Mesenchymal stem cell (in vitro differentiated cells and primary cell): ENCODE measurements at regions not wholly inside any gene's neighbourhood (a gene's known extent, or its start where the extent isn't known, plus 50 kb on each side); places are given as distances from the start of the nearest gene placed in this dataset.
A peak's percentile ranks its signal among the peaks of the same experiment; 100 is the strongest.

Experiments used
- DNase-seq: peaks from one replicate; pipeline ENCODE4 v3.0.0-alpha.2; 2013
- H2AFZ ChIP-seq: one replicate; pipeline ENCODE4 v1.6.1; 2013; ENCODE audit warnings: low read depth, mild to moderate bottlenecking, control low read depth, inconsistent platforms, low read length, moderate library complexity
- H2AK5ac ChIP-seq: 2 replicates; pipeline ENCODE4 v1.6.1; 2013; ENCODE audit warnings: low read length, moderate library complexity, mild to moderate bottlenecking, inconsistent platforms; ENCODE audit not compliant: severe bottlenecking
- H2BK120ac ChIP-seq: one replicate; pipeline ENCODE4 v1.6.1; 2013; ENCODE audit warnings: low read depth, mild to moderate bottlenecking, inconsistent platforms, low read length, moderate library complexity
- H2BK12ac ChIP-seq, 2 experiments: one replicate each; pipeline ENCODE4 v1.6.1; 2013; ENCODE audit warnings: inconsistent platforms in 2 of 2, low read length in 2 of 2, mild to moderate bottlenecking in 2 of 2, moderate library complexity in 2 of 2, control low read depth in 1 of 2
- H2BK15ac ChIP-seq: one replicate; pipeline ENCODE4 v1.6.1; 2013; ENCODE audit warnings: mild to moderate bottlenecking, low read depth, inconsistent platforms; ENCODE audit not compliant: poor library complexity, severe bottlenecking
- H2BK5ac ChIP-seq: 2 replicates; pipeline ENCODE4 v1.6.1; 2013; ENCODE audit warnings: low read depth, mild to moderate bottlenecking, low read length, control low read depth, inconsistent platforms; ENCODE audit not compliant: poor library complexity, severe bottlenecking
- H3K14ac ChIP-seq, 2 experiments: one replicate each; pipeline ENCODE4 v1.6.1; 2013; ENCODE audit warnings: inconsistent platforms in 2 of 2, low read length in 2 of 2, control low read depth in 1 of 2, mild to moderate bottlenecking in 1 of 2, moderate library complexity in 1 of 2
- H3K18ac ChIP-seq, 2 experiments: one replicate each; pipeline ENCODE4 v1.6.1; 2013; ENCODE audit warnings: inconsistent platforms in 2 of 2, low read length in 2 of 2, control low read depth in 1 of 2, low read depth in 1 of 2, mild to moderate bottlenecking in 1 of 2
- H3K23ac ChIP-seq, 2 experiments: one replicate each; pipeline ENCODE4 v1.6.1; 2013; ENCODE audit warnings: inconsistent platforms in 2 of 2, low read length in 2 of 2, mild to moderate bottlenecking in 2 of 2, moderate library complexity in 2 of 2, control low read depth in 1 of 2
- H3K27ac ChIP-seq: 2 replicates; pipeline ENCODE4 v1.5.1; 2013; ENCODE audit warnings: mild to moderate bottlenecking, moderate library complexity, low read length, control low read depth, inconsistent platforms; ENCODE audit not compliant: poor library complexity, severe bottlenecking
- H3K27me3 ChIP-seq, 2 experiments: 2 replicates each; pipeline versions ENCODE4 v1.6.1 to v1.7.0; 2013; ENCODE audit warnings: low read length in 2 of 2, mild to moderate bottlenecking in 2 of 2, moderate library complexity in 2 of 2, control low read depth in 1 of 2, inconsistent platforms in 1 of 2; ENCODE audit not compliant: control insufficient read depth in 1 of 2, insufficient read depth in 1 of 2
- H3K36me3 ChIP-seq, 2 experiments: 2 replicates each; pipeline versions ENCODE4 v1.6.1 to v1.7.0; 2013; ENCODE audit warnings: low read length in 2 of 2, control low read depth in 1 of 2, inconsistent platforms in 1 of 2, low read depth in 1 of 2, mild to moderate bottlenecking in 1 of 2; ENCODE audit not compliant: insufficient read depth in 2 of 2, control insufficient read depth in 1 of 2
- H3K4ac ChIP-seq, 2 experiments: one replicate each; pipeline ENCODE4 v1.6.1; 2013; ENCODE audit warnings: inconsistent platforms in 2 of 2, low read length in 2 of 2, mild to moderate bottlenecking in 2 of 2, moderate library complexity in 2 of 2, control low read depth in 1 of 2, low read depth in 1 of 2
- H3K4me1 ChIP-seq: 2 replicates; pipeline ENCODE4 v1.6.1; 2013; ENCODE audit warnings: low read depth, low read length, control low read depth; ENCODE audit not compliant: control insufficient read depth, insufficient read depth
- H3K4me2 ChIP-seq: 2 replicates; pipeline ENCODE4 v1.6.1; 2013; ENCODE audit warnings: low read length, mild to moderate bottlenecking, inconsistent platforms; ENCODE audit not compliant: poor library complexity, severe bottlenecking
- H3K4me3 ChIP-seq, 2 experiments: 2 replicates each; pipeline versions ENCODE4 v1.5.1 to v1.7.0; 2013; ENCODE audit warnings: low read length in 2 of 2, mild to moderate bottlenecking in 2 of 2, control low read depth in 1 of 2, low read depth in 1 of 2; ENCODE audit not compliant: insufficient read depth in 1 of 2
- H3K79me1 ChIP-seq: replicated peaks from 2 replicates; pipeline ENCODE4 v1.6.1; 2013; ENCODE audit warnings: mild to moderate bottlenecking, control low read depth, low read length, inconsistent platforms; ENCODE audit not compliant: poor library complexity, severe bottlenecking
- H3K9ac ChIP-seq: 2 replicates; pipeline ENCODE4 v1.7.0; 2013; ENCODE audit warnings: mild to moderate bottlenecking, low read length, moderate library complexity
- H3K9me3 ChIP-seq: 2 replicates; pipeline ENCODE4 v1.7.0; 2013; ENCODE audit warnings: mild to moderate bottlenecking, low read length; ENCODE audit not compliant: control insufficient read depth
- H4K8ac ChIP-seq: one replicate; pipeline ENCODE4 v1.6.1; 2013; ENCODE audit warnings: inconsistent platforms, mild to moderate bottlenecking, low read length, moderate library complexity
- H4K91ac ChIP-seq: one replicate; pipeline ENCODE4 v1.6.1; 2013; ENCODE audit warnings: mild to moderate bottlenecking, low read length, inconsistent platforms
- WGBS: methylation state at CpG from one replicate; pipeline ENCODE4 v1.1.7; 2013; ENCODE audit warnings: mixed read lengths; 5-methylcytosine and 5-hydroxymethylcytosine counted together

DNA sequence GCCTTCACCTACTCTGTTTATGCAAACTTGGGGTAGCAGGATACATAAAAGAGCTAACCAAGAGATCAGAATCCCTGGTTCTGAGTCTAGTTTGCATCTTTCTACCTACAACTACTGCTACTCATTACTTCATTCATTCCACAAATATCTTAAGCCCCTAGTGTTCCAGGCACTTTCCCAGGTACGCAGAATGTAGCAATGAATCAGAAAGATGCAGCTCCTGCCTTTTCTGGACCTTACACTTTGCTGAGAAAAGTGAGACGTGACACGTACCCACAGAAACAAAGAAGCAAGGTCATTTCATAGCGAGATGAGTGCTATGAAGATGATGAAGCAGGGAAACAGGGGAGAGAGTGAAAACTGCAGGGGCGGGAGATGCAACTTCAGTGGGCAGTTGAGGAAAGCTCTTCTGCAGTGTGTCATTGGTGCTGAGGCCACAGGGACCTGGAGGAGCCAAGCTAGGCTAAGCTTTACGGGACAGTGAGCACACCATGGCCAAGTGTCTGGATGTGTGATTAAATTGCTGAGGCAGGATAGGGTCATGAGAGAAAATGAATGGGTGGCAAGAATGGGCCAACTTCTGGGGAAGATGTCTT, 167.9 kb downstream of the TNFSF18 start:
- Histone ChIP-seq H3K27ac (no peak overlapping the region), H3K4me2 (no peak overlapping the region), H3K9me3 (peaks cover 4% of the 10 kb centered on the region), H4K91ac (peak overlapping the region; percentile 4), H3K18ac (no peak overlapping the region), H3K4ac (no peak overlapping the region), H2BK15ac (no peak overlapping the region), H3K79me1 (no peaks in the 10 kb centered on the region), H3K36me3 (no peaks in the 10 kb centered on the region), H4K8ac (peak overlapping the region; percentile 5), H2BK120ac (no peak overlapping the region), H3K27me3 (no peaks in the 10 kb centered on the region), H3K14ac (no peak overlapping the region), H2AK5ac (no peak overlapping the region), H3K23ac (no peak overlapping the region), H3K4me3 (no peak overlapping the region), H2AFZ (no peak overlapping the region), H3K4me1 (no peaks in the 10 kb centered on the region), H2BK12ac (peak overlapping the region in 1 of 2 experiments; percentile 64), H2BK5ac (no peak overlapping the region), H3K9ac (no peak overlapping the region)
- no peak for DNase-seq
- WGBS: 97% methylated on average over 6 of the region's 6 CpGs

DNA sequence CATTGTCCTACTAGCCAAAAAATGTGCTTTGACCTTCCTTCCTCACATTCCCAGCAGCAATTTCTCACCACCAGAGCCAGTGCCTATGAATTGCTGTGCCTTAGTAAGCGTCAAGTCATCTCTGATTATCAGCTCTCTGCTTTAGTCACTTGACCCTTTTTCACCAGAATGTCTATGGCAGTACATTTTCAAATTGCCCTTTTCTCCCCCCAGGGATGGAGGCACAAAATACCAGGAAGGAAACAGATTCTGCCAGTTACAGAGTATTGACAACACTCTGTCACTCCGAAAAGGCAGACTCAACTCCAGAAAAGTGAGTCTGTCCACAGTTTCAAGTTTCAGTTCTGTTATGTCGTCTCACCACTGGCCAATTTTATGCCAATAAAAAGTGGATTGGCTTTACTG, 167.4 kb downstream of the TNFSF18 start:
- H3K9ac ChIP-seq: no peak overlapping the region
- H3K9me3 ChIP-seq: peaks cover 4% of the 10 kb centered on the region
- H2BK120ac ChIP-seq: no peak overlapping the region
- no peak overlapping the region for H2AK5ac ChIP-seq
- no peak overlapping the region for H3K4me2 ChIP-seq
- no peak overlapping the region for H3K27ac ChIP-seq
- H2AFZ ChIP-seq: no peak overlapping the region
- no peaks in the 10 kb centered on the region for H3K4me1 ChIP-seq
- H2BK15ac ChIP-seq: no peak overlapping the region
- H3K14ac ChIP-seq: no peak overlapping the region
- no peak overlapping the region for H2BK12ac ChIP-seq
- H3K4ac ChIP-seq: no peak overlapping the region
- DNase-seq: no peak
- no peak overlapping the region for H3K23ac ChIP-seq
- WGBS: 88% methylated on average over 2 of the region's 3 CpGs
- peak overlapping the region; percentile 5 for H4K8ac ChIP-seq
- H3K4me3 ChIP-seq: no peak overlapping the region
- no peak overlapping the region for H3K18ac ChIP-seq
- H3K36me3 ChIP-seq: no peaks in the 10 kb centered on the region
- no peaks in the 10 kb centered on the region for H3K27me3 ChIP-seq
- no peak overlapping the region for H2BK5ac ChIP-seq
- no peaks in the 10 kb centered on the region for H3K79me1 ChIP-seq
- peak overlapping the region; percentile 4 for H4K91ac ChIP-seq

DNA sequence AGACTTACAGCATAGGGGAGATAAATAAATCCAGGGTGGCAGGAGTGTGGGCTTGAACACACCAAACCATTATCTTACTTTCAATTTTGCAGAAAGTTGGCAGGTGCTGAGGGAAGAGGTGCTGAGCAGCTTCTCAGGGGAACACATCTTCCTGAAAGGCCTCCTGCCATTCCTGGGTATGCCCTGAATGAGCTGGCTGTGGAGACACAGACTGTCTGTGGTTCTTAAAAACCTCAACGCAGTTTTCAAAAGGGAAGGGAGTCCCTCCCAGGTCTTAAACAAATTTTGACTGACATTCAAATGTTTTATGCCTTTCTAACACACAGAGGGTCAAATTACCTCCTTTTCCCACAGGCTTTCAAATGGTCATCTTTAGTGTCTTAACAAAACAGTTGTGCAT, 166.9 kb downstream of the TNFSF18 start:
- H3K4ac ChIP-seq: no peak overlapping the region
- no peak overlapping the region for H2BK12ac ChIP-seq
- no peak overlapping the region for H2BK120ac ChIP-seq
- H3K14ac ChIP-seq: no peak overlapping the region
- H3K27ac ChIP-seq: no peak overlapping the region
- no peak overlapping the region for H2BK15ac ChIP-seq
- H3K79me1 ChIP-seq: no peaks in the 10 kb centered on the region
- peaks cover 4% of the 10 kb centered on the region for H3K9me3 ChIP-seq
- H4K8ac ChIP-seq: no peak overlapping the region
- no peaks in the 10 kb centered on the region for H3K4me1 ChIP-seq
- no peaks in the 10 kb centered on the region for H3K27me3 ChIP-seq
- 91% methylated on average over 1 of the region's 1 CpG for WGBS
- no peak overlapping the region for H2AFZ ChIP-seq
- no peak overlapping the region for H2AK5ac ChIP-seq
- no peak overlapping the region for H2BK5ac ChIP-seq
- H4K91ac ChIP-seq: no peak overlapping the region
- no peak overlapping the region for H3K18ac ChIP-seq
- no peak overlapping the region for H3K9ac ChIP-seq
- H3K23ac ChIP-seq: no peak overlapping the region
- H3K36me3 ChIP-seq: no peaks in the 10 kb centered on the region
- H3K4me3 ChIP-seq: no peak overlapping the region
- no peak for DNase-seq
- no peak overlapping the region for H3K4me2 ChIP-seq

DNA sequence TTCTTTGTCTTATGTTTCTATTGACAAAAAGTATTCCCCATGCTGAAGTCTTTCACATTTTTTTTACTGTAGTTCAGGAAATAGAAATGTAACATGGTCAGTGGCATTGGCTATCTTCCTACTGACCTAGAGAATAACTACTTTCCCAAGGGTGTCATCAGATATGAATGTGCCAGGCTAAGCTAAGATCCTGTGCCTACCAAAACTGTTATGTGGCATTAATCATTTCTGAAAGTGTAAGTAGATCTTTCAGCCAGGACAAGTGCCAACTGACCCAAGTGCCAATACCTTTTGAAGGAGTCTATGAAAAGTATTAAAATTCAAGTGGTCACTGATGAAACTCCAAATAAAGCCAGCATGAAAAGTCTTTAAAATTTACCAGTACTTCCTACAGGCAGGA, 165.3 kb downstream of the TNFSF18 start:
- no peak overlapping the region for H3K4me2 ChIP-seq
- no peaks in the 10 kb centered on the region for H3K36me3 ChIP-seq
- H3K27me3 ChIP-seq: no peaks in the 10 kb centered on the region
- no peak overlapping the region for H3K27ac ChIP-seq
- H3K4ac ChIP-seq: no peak overlapping the region
- H3K14ac ChIP-seq: no peak overlapping the region
- H4K8ac ChIP-seq: no peak overlapping the region
- no peak overlapping the region for H3K23ac ChIP-seq
- no peaks in the 10 kb centered on the region for H3K79me1 ChIP-seq
- no peak overlapping the region for H2AFZ ChIP-seq
- H3K9ac ChIP-seq: no peak overlapping the region
- H3K9me3 ChIP-seq: no peaks in the 10 kb centered on the region
- H2BK15ac ChIP-seq: no peak overlapping the region
- H2BK120ac ChIP-seq: no peak overlapping the region
- no peak overlapping the region for H3K4me3 ChIP-seq
- no peaks in the 10 kb centered on the region for H3K4me1 ChIP-seq
- no peak overlapping the region for H2AK5ac ChIP-seq
- H4K91ac ChIP-seq: no peak overlapping the region
- no peak for DNase-seq
- H2BK12ac ChIP-seq: no peak overlapping the region
- H3K18ac ChIP-seq: no peak overlapping the region
- no peak overlapping the region for H2BK5ac ChIP-seq
